ENCODE measurements at regions not wholly inside any gene's neighbourhood (a gene's known extent, or its start where the extent isn't known, plus 50 kb on each side); places are given as distances from the start of the nearest gene placed in this dataset.
A peak's percentile ranks its signal among the peaks of the same experiment; 100 is the strongest.
"Not testable (repeated sequence)": the region's sequence is repeated elsewhere in the genome, so short reads cannot be mapped to it uniquely, and the experiment has no call there.

DNA sequence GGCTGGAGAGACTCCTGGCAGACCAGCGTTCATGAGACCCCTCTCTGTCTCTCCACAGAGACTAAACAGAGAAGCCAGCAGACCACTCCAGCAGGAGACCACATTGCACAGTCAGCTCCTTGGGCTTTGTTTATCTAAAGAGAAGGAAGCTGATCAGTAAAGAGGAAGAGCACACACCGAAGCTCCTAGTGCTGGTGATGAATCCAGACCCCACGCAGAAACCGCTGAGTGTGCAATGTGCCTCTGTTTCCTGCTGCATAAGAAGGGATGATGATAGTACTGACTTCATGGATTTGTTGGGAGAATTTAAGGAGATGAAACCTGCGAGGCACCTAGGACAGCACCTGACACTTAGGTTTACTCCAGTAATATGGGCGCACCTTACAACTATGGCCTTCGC is 544.1 kb upstream of the ID2 start:
- H3K27me3 Mint-ChIP-seq = peaks cover 58% of the 10 kb centered on the region
- H3K36me3 Mint-ChIP-seq = no peaks in the 10 kb centered on the region
- ATAC-seq = no peak
- H3K4me1 Mint-ChIP-seq = no peaks in the 10 kb centered on the region
- H3K4me3 Mint-ChIP-seq = no peak overlapping the region
- no peak overlapping the region for H3K27ac Mint-ChIP-seq
- H3K9me3 Mint-ChIP-seq = peaks cover 7% of the 10 kb centered on the region

DNA sequence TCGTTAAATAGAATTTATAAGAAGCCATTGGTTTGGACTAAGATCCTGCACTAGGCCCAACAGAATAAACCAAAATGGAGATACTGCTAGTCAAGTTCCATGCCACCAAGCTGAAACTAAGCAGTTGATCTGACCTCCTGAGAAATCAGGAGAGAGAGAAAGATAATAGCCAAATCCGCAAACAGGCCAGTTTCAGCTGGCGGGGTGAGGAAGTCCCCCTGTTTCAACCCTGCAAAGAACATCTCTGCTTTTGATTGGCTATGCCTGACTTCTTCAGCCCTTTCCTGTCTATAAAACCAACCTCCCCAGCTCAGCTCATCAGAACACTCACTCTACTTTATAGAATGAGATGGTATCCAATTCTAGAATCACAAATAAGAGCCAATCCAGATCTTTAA is 543.3 kb upstream of the ID2 start:
- no peak overlapping the region for H3K4me3 Mint-ChIP-seq
- no peak overlapping the region for H3K27ac Mint-ChIP-seq
- peaks cover 7% of the 10 kb centered on the region for H3K9me3 Mint-ChIP-seq
- no peaks in the 10 kb centered on the region for H3K4me1 Mint-ChIP-seq
- H3K36me3 Mint-ChIP-seq = no peaks in the 10 kb centered on the region
- ATAC-seq = no peak
- H3K27me3 Mint-ChIP-seq = peaks cover 51% of the 10 kb centered on the region

DNA sequence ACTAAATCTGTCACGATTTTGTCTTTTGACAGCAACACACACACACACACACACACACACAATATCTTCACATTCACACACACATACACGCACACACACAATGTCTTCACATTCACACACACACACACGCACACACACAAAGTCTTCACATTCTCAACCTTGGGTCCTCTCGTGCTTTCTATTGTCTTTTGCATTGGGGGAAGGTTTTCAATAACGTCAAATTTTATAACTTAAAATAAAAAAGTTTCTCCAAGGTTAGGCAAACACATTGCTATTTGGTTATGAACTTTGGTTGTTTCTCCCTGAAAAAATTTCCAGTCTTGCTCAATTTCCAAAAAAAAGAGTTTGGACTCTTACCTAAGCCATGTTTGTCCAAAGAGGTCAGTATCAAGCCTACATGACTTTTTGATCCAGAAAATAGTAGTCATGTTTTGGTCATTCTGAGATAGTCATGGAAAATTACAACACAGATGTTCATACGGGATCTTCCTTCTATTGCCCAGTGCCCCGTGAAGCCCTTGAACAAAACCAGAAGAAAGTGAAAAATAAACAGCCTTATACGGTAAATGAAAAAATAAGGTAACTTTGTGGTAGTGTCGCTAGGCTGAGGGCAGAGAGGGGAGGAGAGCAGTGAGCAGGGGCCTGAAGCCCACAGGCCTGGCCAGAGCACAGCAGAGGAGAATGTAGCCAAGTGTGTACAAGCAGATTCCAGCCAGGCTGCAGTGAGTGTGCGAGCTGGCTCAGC is 542.8 kb upstream of the ID2 start:
- no peak for ATAC-seq
- H3K9me3 Mint-ChIP-seq = peaks cover 7% of the 10 kb centered on the region

DNA sequence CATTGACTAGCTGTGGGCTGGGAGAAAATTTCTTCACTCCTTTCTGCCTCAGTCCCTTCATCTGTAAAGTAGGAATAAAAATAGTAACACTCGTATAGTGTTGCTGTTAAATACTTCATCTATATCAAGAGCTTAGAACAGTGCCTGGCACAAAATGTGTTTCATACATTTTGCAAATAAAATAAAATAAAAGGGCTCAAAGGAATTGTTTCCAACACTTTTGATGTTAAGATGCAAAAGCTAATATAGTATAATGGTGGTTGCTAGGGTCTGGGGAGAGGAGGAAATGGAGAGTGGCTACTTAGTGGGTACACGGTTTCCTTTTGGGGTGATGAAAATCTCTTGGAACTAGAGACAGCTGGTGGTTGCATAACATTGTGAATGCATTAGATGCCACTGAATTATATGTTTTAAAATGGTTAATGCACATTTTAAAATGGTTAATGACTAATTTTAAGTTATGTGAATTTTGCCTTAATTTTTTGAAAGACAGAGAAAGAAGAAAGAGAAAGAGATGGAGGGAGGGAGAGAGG is 542.1 kb upstream of the ID2 start:
- H3K4me1 Mint-ChIP-seq = no peaks in the 10 kb centered on the region
- H3K36me3 Mint-ChIP-seq = no peaks in the 10 kb centered on the region
- H3K27me3 Mint-ChIP-seq = peaks cover 39% of the 10 kb centered on the region
- H3K27ac Mint-ChIP-seq = no peak overlapping the region
- no peak for ATAC-seq
- peaks cover 7% of the 10 kb centered on the region for H3K9me3 Mint-ChIP-seq
- no peak overlapping the region for H3K4me3 Mint-ChIP-seq

More for the DNA sequence above, 542.8 kb upstream of the ID2 start:
- Mint-ChIP-seq H3K4me1 (no peaks in the 10 kb centered on the region), H3K27me3 (peaks cover 45% of the 10 kb centered on the region), H3K27ac (no peak overlapping the region), H3K36me3 (no peaks in the 10 kb centered on the region), H3K4me3 (no peak overlapping the region)

DNA sequence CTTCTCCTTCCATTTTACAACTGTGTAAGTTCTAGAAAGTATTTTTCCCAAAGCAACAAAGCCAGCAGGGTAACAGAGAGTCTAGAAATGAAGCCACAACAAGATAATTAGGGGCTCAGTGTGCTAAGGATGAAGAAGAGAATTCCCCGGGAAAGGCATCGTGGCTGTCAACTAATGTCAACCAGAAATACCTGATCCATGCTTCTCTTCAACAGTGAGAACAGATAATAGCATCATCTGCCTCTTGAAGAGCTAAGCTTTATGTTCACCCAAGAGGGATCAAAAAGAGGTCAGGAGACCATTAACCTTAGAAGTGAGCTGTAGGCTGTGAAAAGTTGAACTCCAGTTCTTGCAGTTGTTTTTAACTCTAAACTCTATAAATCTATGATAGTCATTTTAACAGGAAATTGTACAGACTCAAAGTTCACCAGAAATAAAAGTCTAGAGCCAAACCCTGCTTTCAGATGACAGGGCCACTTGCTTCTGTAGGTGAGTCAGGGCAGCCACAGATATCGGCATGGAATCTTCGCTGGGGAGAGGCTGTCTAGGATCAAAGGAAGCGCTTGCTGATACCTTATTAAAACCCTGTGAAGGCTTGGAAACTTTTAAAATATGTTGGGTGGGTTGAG is 540.7 kb upstream of the ID2 start:
- Mint-ChIP-seq H3K4me1 (peaks cover 6% of the 10 kb centered on the region), H3K27ac (no peak overlapping the region)

DNA sequence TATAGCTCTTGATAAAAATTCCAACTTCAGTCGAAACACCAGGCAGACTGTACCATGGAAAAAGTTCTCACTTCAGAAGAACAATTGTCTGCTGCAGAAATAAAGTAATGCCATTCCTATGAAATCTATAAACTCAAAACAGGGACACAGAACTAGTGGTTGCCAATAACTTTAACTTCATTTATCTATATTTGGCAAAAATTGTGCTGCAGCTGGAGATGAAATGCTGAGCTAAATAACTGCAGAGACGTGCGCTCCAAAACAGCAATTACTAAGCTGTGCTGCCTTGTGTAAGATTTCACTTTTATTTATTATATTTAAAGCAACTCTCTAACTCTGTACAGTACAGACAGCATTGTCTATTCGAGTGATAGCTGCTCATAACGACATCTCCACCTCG is 540.1 kb upstream of the ID2 start:
- peaks cover 9% of the 10 kb centered on the region for H3K9me3 Mint-ChIP-seq
- no peak overlapping the region for H3K4me3 Mint-ChIP-seq
- ATAC-seq = no peak
- peaks cover 10% of the 10 kb centered on the region for H3K4me1 Mint-ChIP-seq
- peaks cover 38% of the 10 kb centered on the region for H3K27me3 Mint-ChIP-seq
- H3K36me3 Mint-ChIP-seq = no peaks in the 10 kb centered on the region
- no peak overlapping the region for H3K27ac Mint-ChIP-seq

More for the DNA sequence above, 540.7 kb upstream of the ID2 start:
- ATAC-seq = no peak
- H3K27me3 Mint-ChIP-seq = peaks cover 38% of the 10 kb centered on the region
- no peak overlapping the region for H3K4me3 Mint-ChIP-seq
- no peaks in the 10 kb centered on the region for H3K36me3 Mint-ChIP-seq
- H3K9me3 Mint-ChIP-seq = peaks cover 9% of the 10 kb centered on the region

DNA sequence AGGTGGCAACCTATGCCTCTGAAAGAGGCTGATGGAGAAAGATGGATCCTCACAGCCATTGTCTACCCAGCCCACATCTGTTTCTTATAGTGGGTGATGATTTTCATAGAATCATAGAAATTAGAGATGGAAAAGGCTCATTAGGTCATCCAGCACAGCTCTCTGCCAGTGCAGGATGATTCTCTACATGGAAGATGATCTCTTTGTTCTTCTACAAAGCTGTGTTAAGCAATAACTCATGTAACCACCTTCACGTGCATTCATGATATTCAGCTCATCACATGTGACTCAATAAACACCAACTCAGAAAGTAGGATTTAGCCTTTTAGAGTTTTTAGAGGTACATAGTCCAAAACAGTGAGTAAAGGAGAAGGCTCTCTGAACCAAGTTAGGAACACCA is 539.4 kb upstream of the ID2 start:
- Mint-ChIP-seq H3K27me3 (peaks cover 38% of the 10 kb centered on the region), H3K27ac (no peak overlapping the region), H3K9me3 (peaks cover 7% of the 10 kb centered on the region), H3K4me1 (peaks cover 11% of the 10 kb centered on the region), H3K4me3 (no peak overlapping the region), H3K36me3 (no peaks in the 10 kb centered on the region)
- no peak for ATAC-seq

DNA sequence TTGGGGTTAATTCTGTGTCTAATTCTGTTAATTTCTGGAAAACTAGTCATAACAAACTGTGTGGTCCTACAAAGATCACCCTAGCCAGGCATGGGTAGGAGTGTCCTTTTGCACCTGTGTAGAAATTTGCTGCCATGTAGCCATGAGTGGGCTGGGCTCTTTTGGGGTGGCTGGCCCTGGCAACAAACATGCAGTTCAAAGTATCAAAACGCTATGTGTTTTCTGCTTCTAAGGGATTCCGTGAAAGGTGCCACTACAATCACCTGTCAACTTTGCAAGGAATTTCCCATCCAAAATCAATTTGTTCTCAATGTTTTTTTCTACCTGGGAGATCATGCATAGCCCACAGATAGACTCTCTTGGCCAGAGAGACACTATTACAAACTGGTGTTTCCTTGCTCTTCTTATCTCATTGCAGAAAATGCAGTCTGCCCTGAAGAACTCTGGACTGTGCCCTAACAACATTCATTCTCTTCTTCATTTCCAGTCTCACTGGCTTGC is 537.7 kb upstream of the ID2 start:
- peaks cover 34% of the 10 kb centered on the region for H3K27me3 Mint-ChIP-seq
- no peaks in the 10 kb centered on the region for H3K36me3 Mint-ChIP-seq
- H3K4me1 Mint-ChIP-seq = peaks cover 11% of the 10 kb centered on the region
- no peak overlapping the region for H3K4me3 Mint-ChIP-seq
- H3K9me3 Mint-ChIP-seq = peaks cover 2% of the 10 kb centered on the region
- no peak for ATAC-seq
- H3K27ac Mint-ChIP-seq = no peak overlapping the region

DNA sequence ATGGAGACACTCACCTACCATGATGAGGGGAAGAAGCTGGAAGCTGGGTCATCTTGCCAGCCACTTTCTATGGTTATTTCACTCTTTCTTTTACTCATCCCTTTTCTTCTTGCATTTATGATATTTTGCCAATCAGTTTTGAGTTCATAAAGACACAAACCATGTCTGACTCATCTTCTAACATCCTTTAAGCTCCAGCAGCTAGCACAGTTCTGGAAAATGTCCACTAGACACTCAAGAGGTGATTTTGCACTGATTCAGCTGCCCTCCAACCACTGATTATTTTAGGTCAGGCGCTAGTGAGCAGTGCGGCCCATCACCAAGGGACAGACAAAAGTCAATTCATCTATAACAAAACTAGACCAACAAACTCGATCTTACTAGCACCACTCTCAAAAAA is 537.1 kb upstream of the ID2 start:
- peaks cover 11% of the 10 kb centered on the region for H3K4me1 Mint-ChIP-seq
- ATAC-seq = no peak
- peaks cover 2% of the 10 kb centered on the region for H3K9me3 Mint-ChIP-seq
- no peak overlapping the region for H3K27ac Mint-ChIP-seq
- no peaks in the 10 kb centered on the region for H3K36me3 Mint-ChIP-seq
- no peak overlapping the region for H3K4me3 Mint-ChIP-seq
- peaks cover 34% of the 10 kb centered on the region for H3K27me3 Mint-ChIP-seq

DNA sequence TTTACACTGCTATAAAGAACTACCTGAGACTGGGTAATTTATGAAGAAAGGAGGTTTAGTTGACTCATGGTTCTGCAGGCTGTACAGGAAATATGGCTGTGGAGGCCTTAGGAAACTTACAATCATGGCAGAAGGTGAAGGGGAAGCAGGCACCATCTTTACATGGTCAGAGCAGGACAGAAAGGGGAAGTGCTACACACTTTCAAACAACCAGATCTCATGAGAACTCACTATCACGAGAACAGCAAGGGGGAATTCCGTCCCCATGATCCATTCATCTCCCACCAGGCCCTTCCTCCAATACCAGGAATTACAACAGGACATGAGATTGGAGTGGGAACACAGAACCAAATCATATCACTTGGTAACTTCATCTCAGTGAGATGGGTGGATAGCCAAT is 536.5 kb upstream of the ID2 start:
- H3K36me3 Mint-ChIP-seq, H3K9me3 Mint-ChIP-seq, H3K27ac Mint-ChIP-seq, H3K4me3 Mint-ChIP-seq: not testable (repeated sequence)
- peak; percentile 55 for ATAC-seq
- Mint-ChIP-seq H3K4me1 (peaks cover 11% of the 10 kb centered on the region), H3K27me3 (peaks cover 34% of the 10 kb centered on the region)

DNA sequence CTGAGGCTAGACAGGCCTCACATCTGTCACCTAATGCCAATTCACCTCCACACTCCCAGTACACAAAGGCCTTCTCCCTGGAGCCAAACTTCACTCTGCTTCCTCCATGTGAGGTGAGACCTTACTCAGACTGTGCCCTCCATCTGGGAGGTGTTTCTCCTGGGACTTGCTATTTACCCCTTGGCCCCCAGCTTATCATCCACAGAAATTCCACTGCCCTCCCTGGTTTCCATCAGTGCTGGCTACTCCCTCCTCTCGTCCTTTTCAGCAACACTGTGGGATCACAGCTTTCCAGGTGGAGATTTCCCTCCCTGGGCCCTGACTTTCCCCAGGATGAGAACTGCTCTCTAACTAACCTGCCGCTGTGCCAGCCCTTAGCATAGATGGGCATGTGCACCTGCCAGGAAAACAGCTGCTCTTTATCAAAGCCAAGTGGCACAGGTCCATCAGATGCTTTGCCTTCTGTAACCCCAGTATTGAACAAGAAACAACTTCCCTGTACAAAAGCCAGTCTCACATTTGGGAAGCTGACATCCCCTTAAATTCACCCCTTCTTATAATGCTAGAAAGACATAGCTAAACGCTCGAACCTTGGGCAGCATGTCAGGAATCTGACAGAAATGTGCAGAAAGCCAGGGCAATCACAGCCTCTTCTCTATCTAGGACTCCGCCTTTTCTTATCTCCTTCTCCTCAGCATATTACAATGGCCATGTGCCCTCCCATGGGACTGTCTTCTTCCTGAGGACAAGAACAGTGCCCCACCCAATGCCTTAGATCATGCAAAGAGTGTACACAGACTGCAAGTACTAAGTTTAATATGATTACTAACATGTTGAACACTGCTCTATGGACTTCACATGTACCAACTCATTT is 535.5 kb upstream of the ID2 start:
- ATAC-seq = no peak
- H3K27ac Mint-ChIP-seq = no peak overlapping the region
- H3K9me3 Mint-ChIP-seq = peaks cover 2% of the 10 kb centered on the region

DNA sequence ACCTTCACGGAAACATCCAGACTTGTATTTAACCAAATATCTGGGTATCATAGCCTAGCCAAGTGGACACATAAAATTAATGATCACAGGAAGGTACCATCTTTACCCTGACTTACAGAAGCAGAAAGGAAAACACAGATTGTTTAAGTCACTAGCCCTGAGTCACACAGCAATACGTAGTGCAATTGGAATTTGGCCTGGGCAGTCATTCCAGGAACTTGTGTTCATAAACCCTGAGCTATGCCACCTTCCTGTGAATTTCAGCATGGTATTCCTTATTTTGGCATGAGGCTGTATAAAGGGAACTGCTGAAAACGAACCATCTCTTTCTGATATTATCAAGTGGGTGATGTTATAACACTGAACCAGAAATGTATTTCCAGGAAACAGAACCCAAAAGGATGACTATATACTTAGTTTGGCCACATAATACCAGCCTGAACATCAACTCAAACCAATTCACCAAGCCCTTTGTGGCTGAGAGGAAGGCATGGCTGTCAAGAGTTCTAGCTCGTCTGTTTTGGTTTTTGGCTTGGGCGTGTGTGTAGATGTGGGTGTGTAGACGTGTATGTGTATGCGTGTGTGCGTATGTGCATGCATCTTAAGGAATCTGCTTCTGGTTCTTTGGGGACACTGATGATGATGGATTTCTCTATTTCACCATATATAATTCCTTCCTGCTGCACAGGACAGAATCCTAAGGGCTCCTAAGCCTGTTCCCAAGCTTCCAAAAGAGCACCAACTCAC is 533.4 kb upstream of the ID2 start:
- Mint-ChIP-seq H3K36me3 (no peaks in the 10 kb centered on the region), H3K27ac (no peak overlapping the region), H3K27me3 (peaks cover 42% of the 10 kb centered on the region), H3K4me1 (peaks cover 25% of the 10 kb centered on the region), H3K4me3 (no peak overlapping the region), H3K9me3 (peaks cover 2% of the 10 kb centered on the region)
- no peak for ATAC-seq

More for the DNA sequence above, 535.5 kb upstream of the ID2 start:
- Mint-ChIP-seq H3K4me1 (peaks cover 11% of the 10 kb centered on the region), H3K36me3 (no peaks in the 10 kb centered on the region), H3K27me3 (peaks cover 32% of the 10 kb centered on the region), H3K4me3 (no peak overlapping the region)

DNA sequence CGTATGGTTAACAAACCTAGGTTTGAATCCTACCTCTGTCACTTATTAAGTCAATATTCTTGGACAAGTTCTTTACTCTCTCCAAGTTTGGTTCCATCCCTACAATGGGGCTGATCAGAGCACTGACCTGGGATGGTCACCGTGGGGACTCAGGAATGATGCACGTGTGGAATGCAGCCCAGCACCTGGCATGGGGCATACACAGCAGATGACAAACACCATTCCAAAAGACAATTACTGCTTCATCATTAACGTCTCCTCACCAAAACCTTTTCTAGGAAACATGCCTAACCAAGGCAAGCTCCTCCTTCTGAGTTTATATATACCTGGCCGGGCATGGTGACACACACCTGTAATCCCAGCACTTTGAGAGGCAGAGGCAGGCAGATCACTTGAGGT is 532.9 kb upstream of the ID2 start:
- no peak for ATAC-seq
- Mint-ChIP-seq H3K4me1 (peaks cover 28% of the 10 kb centered on the region), H3K27me3 (peaks cover 48% of the 10 kb centered on the region), H3K27ac (no peak overlapping the region), H3K36me3 (no peaks in the 10 kb centered on the region), H3K4me3 (no peak overlapping the region), H3K9me3 (peaks cover 2% of the 10 kb centered on the region)

DNA sequence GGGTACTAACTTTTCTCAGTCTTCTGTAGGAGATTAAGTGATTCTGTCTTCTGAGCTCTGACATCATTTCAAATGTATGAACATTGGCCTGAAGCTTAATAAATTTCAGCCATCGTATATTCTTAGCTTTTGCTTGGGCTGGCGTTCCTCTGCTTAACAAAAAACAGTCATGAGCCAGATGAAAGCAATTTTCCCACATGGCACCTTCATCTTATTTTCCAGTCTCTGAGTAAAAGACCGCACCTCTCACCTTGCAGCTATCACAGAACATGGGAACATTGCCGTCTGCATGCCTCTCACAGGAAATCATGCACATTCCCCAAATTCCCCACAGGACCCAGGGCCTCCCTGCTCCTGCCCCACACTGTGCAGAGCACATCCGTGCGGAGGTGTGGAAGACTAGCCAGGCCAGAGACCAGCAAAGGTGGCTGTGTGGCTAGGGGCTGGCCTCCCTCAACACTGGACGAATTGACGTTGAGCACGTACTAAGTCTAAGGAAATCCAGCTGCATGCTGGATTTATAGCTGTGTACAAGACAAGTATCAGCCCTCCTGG is 531.8 kb upstream of the ID2 start:
- H3K9me3 Mint-ChIP-seq = peaks cover 2% of the 10 kb centered on the region
- peaks cover 32% of the 10 kb centered on the region for H3K4me1 Mint-ChIP-seq
- H3K4me3 Mint-ChIP-seq = no peak overlapping the region
- no peak for ATAC-seq
- no peak overlapping the region for H3K27ac Mint-ChIP-seq
- H3K27me3 Mint-ChIP-seq = peaks cover 50% of the 10 kb centered on the region
- no peaks in the 10 kb centered on the region for H3K36me3 Mint-ChIP-seq
